OCI-LY3 (cell line): ENCODE measurements at regions not wholly inside any gene's neighbourhood (a gene's known extent, or its start where the extent isn't known, plus 50 kb on each side); places are given as distances from the start of the nearest gene placed in this dataset.
"Not testable (repeated sequence)": the region's sequence is repeated elsewhere in the genome, so short reads cannot be mapped to it uniquely, and the experiment has no call there.

ENCODE experiments used
- H2AFZ ChIP-seq: fragments of 200-600, 300-600 bp; shearing (Covaris generic); 2 replicates; pipeline ENCODE4 v1.6.0; 2014; ENCODE audit warnings: antibody characterized with exemption, low read depth, low read length
- H3K27ac ChIP-seq: fragments of 200-600, 300-600 bp; sonication (generic); 2 replicates; pipeline ENCODE4 v1.5.1; 2014; ENCODE audit warnings: mild to moderate bottlenecking, low read length, moderate library complexity, mixed read lengths
- H3K27me3 ChIP-seq: fragments of 200-600, 300-600 bp; sonication (generic); 2 replicates; pipeline ENCODE4 v1.6.1; 2014; ENCODE audit warnings: low read depth, low read length, mixed read lengths
- H3K36me3 ChIP-seq: fragments of 200-600, 300-600 bp; sonication (generic); replicated peaks from 2 replicates; pipeline ENCODE3; 2014; ENCODE audit warnings: low read depth, low read length, mixed read lengths
- H3K4me1 ChIP-seq: fragments of 300-600, 200-600 bp; sonication (generic); 2 replicates; pipeline ENCODE4 v1.6.1; 2014; ENCODE audit warnings: low read length, mixed read lengths
- H3K4me2 ChIP-seq: fragments of 200-600, 300-600 bp; sonication (generic); 2 replicates; pipeline ENCODE4 v1.6.1; 2014; ENCODE audit warnings: low read length, mixed read lengths
- H3K4me3 ChIP-seq: fragments of 300-600, 200-600 bp; sonication (generic); 2 replicates; pipeline ENCODE4 v1.5.1; 2014; ENCODE audit warnings: antibody characterized with exemption, mild to moderate bottlenecking, low read length, moderate library complexity
- H3K79me2 ChIP-seq: fragments of 300-600, 200-600 bp; shearing (Covaris generic); 2 replicates; pipeline ENCODE4 v1.6.1; 2014; ENCODE audit warnings: mild to moderate bottlenecking, low read length, mixed read lengths
- H3K9ac ChIP-seq: fragments of 300-600, 200-600 bp; shearing (Covaris generic); 2 replicates; pipeline ENCODE4 v1.6.0; 2014; ENCODE audit warnings: mild to moderate bottlenecking, low read length, moderate library complexity
- H3K9me3 ChIP-seq: fragments of 200-600, 300-600 bp; shearing (Covaris generic); 2 replicates; pipeline ENCODE4 v1.6.1; 2014; ENCODE audit warnings: low read length, mixed read lengths; ENCODE audit not compliant: insufficient read depth
- H4K20me1 ChIP-seq: fragments of 200-600, 300-600 bp; sonication (generic); 2 replicates; pipeline ENCODE4 v1.6.1; 2016; ENCODE audit warnings: low read length, mixed read lengths; ENCODE audit not compliant: insufficient read depth
- CTCF ChIP-seq: fragments of 200-600, 300-600 bp; sonication (generic); IDR thresholded peaks from 2 replicates; pipeline ENCODE4 v1.5.1; 2014; ENCODE audit warnings: antibody characterized with exemption, low read length, low read depth
- EZH2phosphoT487 ChIP-seq: fragments of 200-600 bp; shearing (Covaris generic); IDR thresholded peaks from 2 replicates; pipeline ENCODE4 v1.6.1; 2018; ENCODE audit warnings: antibody characterized with exemption, mixed run types, low read depth

DNA sequence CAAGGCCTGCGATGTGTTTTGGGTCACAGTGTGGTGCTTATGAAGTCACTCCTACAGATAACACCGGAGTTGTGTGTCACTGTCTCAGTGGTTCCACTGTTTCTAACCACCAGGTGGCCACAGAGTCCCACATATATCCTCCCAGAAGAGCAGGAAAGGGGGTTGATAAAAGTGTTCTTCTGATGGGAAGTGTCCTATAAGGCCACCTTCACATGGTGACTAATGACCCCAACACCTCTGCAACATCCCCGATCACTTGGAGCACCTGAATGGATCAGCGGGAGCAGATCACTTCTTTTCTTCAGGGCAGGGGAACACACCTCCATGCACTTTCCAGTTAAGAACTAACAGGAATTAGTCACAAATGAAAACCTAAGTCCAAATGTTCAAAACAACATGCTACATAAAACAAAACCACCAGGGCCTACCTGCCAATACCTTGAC lies 111.5 kb downstream of the PPIAL4G start:
- not testable (repeated sequence) for H3K9ac ChIP-seq, H3K36me3 ChIP-seq, H3K27ac ChIP-seq, H3K4me3 ChIP-seq, H3K27me3 ChIP-seq, H2AFZ ChIP-seq, H3K9me3 ChIP-seq, H4K20me1 ChIP-seq, H3K79me2 ChIP-seq
- H3K4me2 ChIP-seq = peak overlapping the region; percentile 53
- TF ChIP-seq CTCF = peak; percentile 80
- H3K4me1 ChIP-seq = peaks cover 25% of the 10 kb centered on the region

- H3K9ac ChIP-seq, H3K9me3 ChIP-seq, H3K27ac ChIP-seq, H3K79me2 ChIP-seq, H3K4me3 ChIP-seq, H3K36me3 ChIP-seq, H2AFZ ChIP-seq, H3K27me3 ChIP-seq, H4K20me1 ChIP-seq: not testable (repeated sequence)
- H3K4me1 ChIP-seq = peaks cover 25% of the 10 kb centered on the region
- peak overlapping the region; percentile 53 for H3K4me2 ChIP-seq
These were observed 112.4 kb downstream of the PPIAL4G start for GRCh38 chr1:148370661-148371060.

- Histone ChIP-seq H4K20me1 (no peaks in the 10 kb centered on the region), H3K9me3 (no peaks in the 10 kb centered on the region), H3K27ac (no peak overlapping the region), H3K4me1 (peaks cover 21% of the 10 kb centered on the region), H3K27me3 (peaks cover 9% of the 10 kb centered on the region; the same call in 1 of the 2 replicates), H2AFZ (no peak overlapping the region), H3K4me3 (no peak overlapping the region), H3K79me2 (no peaks in the 10 kb centered on the region), H3K36me3 (no peaks in the 10 kb centered on the region), H3K9ac (no peak overlapping the region), H3K4me2 (no peak overlapping the region)
- TF ChIP-seq CTCF = no peak
- no peak for TF ChIP-seq EZH2phosphoT487
These were observed 115.5 kb downstream of the PPIAL4G start for GRCh38 chr1:148367596-148367995.

- H4K20me1 ChIP-seq, H3K4me3 ChIP-seq, H3K27ac ChIP-seq, H2AFZ ChIP-seq, H3K27me3 ChIP-seq, H3K79me2 ChIP-seq, H3K9ac ChIP-seq, H3K4me2 ChIP-seq, H3K36me3 ChIP-seq, H3K9me3 ChIP-seq: not testable (repeated sequence)
- H3K4me1 ChIP-seq = peaks cover 12% of the 10 kb centered on the region
These were observed 116.9 kb downstream of the PPIAL4G start for GRCh38 chr1:148366136-148366753.

DNA sequence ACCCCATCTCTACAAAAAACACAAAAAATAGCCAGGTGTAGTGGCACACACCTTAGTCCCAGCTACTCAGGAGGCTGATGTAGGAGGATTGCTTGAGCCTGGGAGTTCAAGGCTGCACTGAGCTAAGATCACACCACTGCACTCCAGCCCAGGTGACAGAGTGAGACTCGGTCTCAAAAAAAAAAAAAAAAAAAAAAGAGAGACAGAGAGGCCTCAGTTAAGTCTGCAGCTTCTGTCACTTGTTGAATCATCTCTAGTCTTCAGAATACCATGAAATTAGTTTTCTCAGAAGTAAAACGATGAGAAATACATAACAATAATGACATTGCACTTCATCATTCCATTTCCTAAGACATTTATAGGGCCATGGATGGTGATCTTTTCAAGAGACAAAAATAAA lies 118.0 kb downstream of the PPIAL4G start:
- not testable (repeated sequence) for H4K20me1 ChIP-seq, H3K4me1 ChIP-seq, H3K36me3 ChIP-seq, H3K4me2 ChIP-seq, H3K4me3 ChIP-seq, H3K79me2 ChIP-seq, H2AFZ ChIP-seq, H3K9ac ChIP-seq, H3K9me3 ChIP-seq, H3K27me3 ChIP-seq, H3K27ac ChIP-seq

DNA sequence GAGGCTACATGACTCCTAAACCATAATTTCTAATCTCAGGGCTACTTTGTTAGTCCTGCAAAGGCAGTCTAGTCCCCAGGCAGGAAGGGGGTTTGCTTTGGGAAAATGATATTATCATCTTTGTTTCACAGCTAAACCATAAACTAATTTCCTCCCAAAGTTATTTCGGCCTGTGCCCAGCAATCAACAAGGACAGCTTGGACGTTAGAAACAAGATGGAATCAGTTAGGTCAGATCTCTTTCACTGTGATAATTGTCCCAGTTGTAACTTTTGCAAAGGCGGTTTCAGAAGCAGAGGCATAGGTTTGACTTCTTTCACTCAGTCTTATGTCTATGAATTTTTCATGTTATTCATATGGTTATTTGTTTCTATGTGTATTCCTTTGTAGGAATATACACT lies 119.1 kb downstream of the PPIAL4G start:
- not testable (repeated sequence) for H3K36me3 ChIP-seq, H3K4me1 ChIP-seq, H3K9me3 ChIP-seq, H3K4me2 ChIP-seq, H4K20me1 ChIP-seq, H3K27ac ChIP-seq, H2AFZ ChIP-seq, H3K4me3 ChIP-seq, H3K27me3 ChIP-seq, H3K79me2 ChIP-seq, H3K9ac ChIP-seq
